Panc1 (cell line): ENCODE measurements at regions not wholly inside any gene's neighbourhood (a gene's known extent, or its start where the extent isn't known, plus 50 kb on each side); places are given as distances from the start of the nearest gene placed in this dataset.

ENCODE experiments used
- ATAC-seq: fragments of 200-7000 bp; cut with Tn5 transposase; 2 replicates; pipeline ENCODE4 v1.9.1; 2020; ENCODE audit warnings: mild to moderate bottlenecking, moderate library complexity
- BruUV-seq: library from RNA; stranded (reverse); fragments of 400-500 nt; replicated peaks from 2 replicates; lab custom pipeline; 2021; lab: Mats Ljungman, UMichigan
- CTCF ChIA-PET: fragments of 300-600 bp; sonication (Branson Sonifier 250); formaldehyde crosslinking; loops from one replicate; lab custom pipeline; 2022; ENCODE audit warnings: antibody characterized with exemption; lab: Charles Lee
- POLR2A ChIA-PET: fragments of 300-600 bp; sonication (Branson Sonifier 250); formaldehyde crosslinking; loops from one replicate; lab custom pipeline; 2022; ENCODE audit warnings: antibody characterized with exemption; lab: Charles Lee
- DNase-seq: peaks from one replicate; pipeline ENCODE4 v3.0.0-alpha.2; 2010; ENCODE audit warnings: low read depth, low spot score
- H3K27ac ChIP-seq: 2 replicates; pipeline ENCODE4 v1.5.1; 2011; ENCODE audit warnings: mild to moderate bottlenecking, low read length, inconsistent platforms
- H3K27me3 ChIP-seq: fragments of 200-500 bp; sonication (Bioruptor generic); 2 replicates; pipeline ENCODE4 v1.6.0; 2014; ENCODE audit warnings: low read length, inconsistent platforms; ENCODE audit not compliant: control insufficient read depth, insufficient read depth
- H3K36me3 ChIP-seq: fragments of 200-500 bp; sonication (Bioruptor generic); 2 replicates; pipeline ENCODE4 v1.5.1; 2014; ENCODE audit warnings: inconsistent platforms, mild to moderate bottlenecking, low read length, moderate library complexity; ENCODE audit not compliant: control insufficient read depth, insufficient read depth
- H3K4me1 ChIP-seq: 2 replicates; pipeline ENCODE4 v1.5.1; 2011; ENCODE audit warnings: inconsistent platforms, mild to moderate bottlenecking, low read length, moderate library complexity; ENCODE audit not compliant: control insufficient read depth, insufficient read depth
- H3K4me3 ChIP-seq, 2 experiments: 2 replicates each; pipeline ENCODE4 v1.5.1; 2011 to 2012; ENCODE audit warnings: low read depth in 2 of 2, low read length in 2 of 2, mild to moderate bottlenecking in 2 of 2, inconsistent platforms in 1 of 2, moderate library complexity in 1 of 2
- H3K9me3 ChIP-seq: fragments of 200-500 bp; sonication (Bioruptor generic); 2 replicates; pipeline ENCODE4 v1.5.1; 2014; ENCODE audit warnings: low read depth, mild to moderate bottlenecking, inconsistent platforms, low read length, moderate library complexity; ENCODE audit not compliant: control insufficient read depth, insufficient read depth
- CTCF ChIP-seq: fragments of 450-650 bp; IDR thresholded peaks from 2 replicates; pipeline ENCODE4 v1.5.1; 2017; ENCODE audit warnings: mild to moderate bottlenecking
- POLR2AphosphoS5 ChIP-seq: IDR thresholded peaks from 2 replicates; pipeline ENCODE4 v1.6.1; 2012; ENCODE audit warnings: mild to moderate bottlenecking, low read depth, low read length, moderate library complexity
- REST ChIP-seq, 2 experiments: IDR thresholded peaks; 2 replicates each; pipeline ENCODE4 v1.6.1; 2011 to 2012; ENCODE audit warnings: low read depth in 2 of 2, control low read depth in 1 of 2, low read length in 1 of 2, mild to moderate bottlenecking in 1 of 2, moderate library complexity in 1 of 2; ENCODE audit not compliant: insufficient read depth in 1 of 2
- SIN3A ChIP-seq: IDR thresholded peaks from 2 replicates; pipeline ENCODE4 v1.6.1; 2012; ENCODE audit warnings: low read depth, mild to moderate bottlenecking, low read length, moderate library complexity, borderline replicate concordance; ENCODE audit not compliant: insufficient read depth
- TCF7L2 ChIP-seq: IDR thresholded peaks from 2 replicates; pipeline ENCODE4 v1.6.1; 2011; ENCODE audit warnings: mild to moderate bottlenecking, low read depth, low read length, inconsistent platforms
- in situ Hi-C: cut with HindIII; loops from 2 replicates; pipeline ENCODE4 v1.10.0; 2016; ENCODE audit warnings: low sequenced_read_pairs, low pct_unique_long_range_greater_than_20kb
- intact Hi-C: fragments of 100-400 bp; cut with micrococcal nuclease; formaldehyde crosslinking; loops from one replicate; pipeline ENCODE4 v1.10.0; 2022; ENCODE audit not compliant: unreplicated experiment

- ChIA-PET CTCF (interaction anchor here (0.6 kb wide), 1 partner anchor 536 kb away, joined by 3 read pairs; no protein-coding TSS in a partner anchor), POLR2A (no interaction called here)
- ATAC-seq (no peak), DNase-seq (no peak)
- no peaks in the 10 kb centered on the region for H3K27me3 ChIP-seq
- no peaks in the 10 kb centered on the region for H3K9me3 ChIP-seq
- no TSS peak for BruUV-seq
- H3K27ac ChIP-seq: no peak overlapping the region
- TF ChIP-seq REST (IDR thresholded peaks at IDR 0.05; ENCODE audit: insufficient read depth in 1 of 2, low read depth in 2 of 2, low read length in 1 of 2) (no peak), SIN3A (no peak), TCF7L2 (no peak)
- intact Hi-C loops: no loop called here
- no peaks in the 10 kb centered on the region for H3K4me1 ChIP-seq
- H3K36me3 ChIP-seq: no peaks in the 10 kb centered on the region
- in situ Hi-C loops: no loop called here
- H3K4me3 ChIP-seq: no peak overlapping the region
Observed at GRCh38 chr13:95462801-95463200, 89.7 kb upstream of the CLDN10 start.

GRCh38 chr13:95463531-95463930 lies 89.0 kb upstream of the CLDN10 start:
- H3K9me3 ChIP-seq: no peaks in the 10 kb centered on the region
- H3K4me3 ChIP-seq: no peak overlapping the region
- CTCF ChIA-PET: no interaction called here
- H3K27me3 ChIP-seq: no peaks in the 10 kb centered on the region
- DNase-seq: no peak
- no TSS peak for BruUV-seq
- H3K4me1 ChIP-seq: no peaks in the 10 kb centered on the region
- no peak overlapping the region for H3K27ac ChIP-seq
- in situ Hi-C loops (no loop called here), intact Hi-C loops (no loop called here)
- TF ChIP-seq TCF7L2: no peak
- no peak for TF ChIP-seq SIN3A
- TF ChIP-seq REST (IDR thresholded peaks at IDR 0.05; ENCODE audit: insufficient read depth in 1 of 2, low read depth in 2 of 2, low read length in 1 of 2): no peak
- TF ChIP-seq CTCF: no peak
- no peak for TF ChIP-seq POLR2AphosphoS5
- POLR2A ChIA-PET: no interaction called here
- ATAC-seq: no peak
- no peaks in the 10 kb centered on the region for H3K36me3 ChIP-seq
